Panc1 (cell line): ENCODE measurements at regions not wholly inside any gene's neighbourhood (a gene's known extent, or its start where the extent isn't known, plus 50 kb on each side); places are given as distances from the start of the nearest gene placed in this dataset.

ENCODE experiments used
- ATAC-seq: fragments of 200-7000 bp; cut with Tn5 transposase; 2 replicates; pipeline ENCODE4 v1.9.1; 2020; ENCODE audit warnings: mild to moderate bottlenecking, moderate library complexity
- BruUV-seq: library from RNA; stranded (reverse); fragments of 400-500 nt; replicated peaks from 2 replicates; lab custom pipeline; 2021; lab: Mats Ljungman, UMichigan
- CTCF ChIA-PET: fragments of 300-600 bp; sonication (Branson Sonifier 250); formaldehyde crosslinking; loops from one replicate; lab custom pipeline; 2022; ENCODE audit warnings: antibody characterized with exemption; lab: Charles Lee
- POLR2A ChIA-PET: fragments of 300-600 bp; sonication (Branson Sonifier 250); formaldehyde crosslinking; loops from one replicate; lab custom pipeline; 2022; ENCODE audit warnings: antibody characterized with exemption; lab: Charles Lee
- DNase-seq: peaks from one replicate; pipeline ENCODE4 v3.0.0-alpha.2; 2010; ENCODE audit warnings: low read depth, low spot score
- H3K27ac ChIP-seq: 2 replicates; pipeline ENCODE4 v1.5.1; 2011; ENCODE audit warnings: mild to moderate bottlenecking, low read length, inconsistent platforms
- H3K27me3 ChIP-seq: fragments of 200-500 bp; sonication (Bioruptor generic); 2 replicates; pipeline ENCODE4 v1.6.0; 2014; ENCODE audit warnings: low read length, inconsistent platforms; ENCODE audit not compliant: control insufficient read depth, insufficient read depth
- H3K36me3 ChIP-seq: fragments of 200-500 bp; sonication (Bioruptor generic); 2 replicates; pipeline ENCODE4 v1.5.1; 2014; ENCODE audit warnings: inconsistent platforms, mild to moderate bottlenecking, low read length, moderate library complexity; ENCODE audit not compliant: control insufficient read depth, insufficient read depth
- H3K4me1 ChIP-seq: 2 replicates; pipeline ENCODE4 v1.5.1; 2011; ENCODE audit warnings: inconsistent platforms, mild to moderate bottlenecking, low read length, moderate library complexity; ENCODE audit not compliant: control insufficient read depth, insufficient read depth
- H3K4me3 ChIP-seq, 2 experiments: 2 replicates each; pipeline ENCODE4 v1.5.1; 2011 to 2012; ENCODE audit warnings: low read depth in 2 of 2, low read length in 2 of 2, mild to moderate bottlenecking in 2 of 2, inconsistent platforms in 1 of 2, moderate library complexity in 1 of 2
- H3K9me3 ChIP-seq: fragments of 200-500 bp; sonication (Bioruptor generic); 2 replicates; pipeline ENCODE4 v1.5.1; 2014; ENCODE audit warnings: low read depth, mild to moderate bottlenecking, inconsistent platforms, low read length, moderate library complexity; ENCODE audit not compliant: control insufficient read depth, insufficient read depth
- CTCF ChIP-seq: fragments of 450-650 bp; IDR thresholded peaks from 2 replicates; pipeline ENCODE4 v1.5.1; 2017; ENCODE audit warnings: mild to moderate bottlenecking
- POLR2AphosphoS5 ChIP-seq: IDR thresholded peaks from 2 replicates; pipeline ENCODE4 v1.6.1; 2012; ENCODE audit warnings: mild to moderate bottlenecking, low read depth, low read length, moderate library complexity
- REST ChIP-seq, 2 experiments: IDR thresholded peaks; 2 replicates each; pipeline ENCODE4 v1.6.1; 2011 to 2012; ENCODE audit warnings: low read depth in 2 of 2, control low read depth in 1 of 2, low read length in 1 of 2, mild to moderate bottlenecking in 1 of 2, moderate library complexity in 1 of 2; ENCODE audit not compliant: insufficient read depth in 1 of 2
- SIN3A ChIP-seq: IDR thresholded peaks from 2 replicates; pipeline ENCODE4 v1.6.1; 2012; ENCODE audit warnings: low read depth, mild to moderate bottlenecking, low read length, moderate library complexity, borderline replicate concordance; ENCODE audit not compliant: insufficient read depth
- TCF7L2 ChIP-seq: IDR thresholded peaks from 2 replicates; pipeline ENCODE4 v1.6.1; 2011; ENCODE audit warnings: mild to moderate bottlenecking, low read depth, low read length, inconsistent platforms
- in situ Hi-C: cut with HindIII; loops from 2 replicates; pipeline ENCODE4 v1.10.0; 2016; ENCODE audit warnings: low sequenced_read_pairs, low pct_unique_long_range_greater_than_20kb
- intact Hi-C: fragments of 100-400 bp; cut with micrococcal nuclease; formaldehyde crosslinking; loops from one replicate; pipeline ENCODE4 v1.10.0; 2022; ENCODE audit not compliant: unreplicated experiment

GRCh38 chr15:85955501-85956391 lies 123.9 kb upstream of the AGBL1 start:
- H3K9me3 ChIP-seq = no peaks in the 10 kb centered on the region
- DNase-seq = no peak
- CTCF ChIA-PET = no interaction called here
- POLR2A ChIA-PET = interaction anchor here (0.6 kb wide), 2 partner anchors 56 to 77 kb away, joined by 3 to 19 read pairs; no protein-coding TSS in a partner anchor
- intact Hi-C loops = no loop called here
- BruUV-seq = no TSS peak
- in situ Hi-C loops = no loop called here
- H3K36me3 ChIP-seq = no peaks in the 10 kb centered on the region
- H3K27me3 ChIP-seq = 0 out of 2 replicates have a peak, but pooled peaks cover 2% of the 10 kb centered on the region
- H3K4me3 ChIP-seq = no peak overlapping the region
- no peaks in the 10 kb centered on the region for H3K4me1 ChIP-seq
- no peak overlapping the region for H3K27ac ChIP-seq
- ATAC-seq = no peak
- TF ChIP-seq REST (IDR thresholded peaks at IDR 0.05; ENCODE audit: insufficient read depth in 1 of 2, low read depth in 2 of 2, low read length in 1 of 2) (no peak), POLR2AphosphoS5 (no peak), TCF7L2 (no peak), SIN3A (no peak), CTCF (no peak)

GRCh38 chr15:85956532-85957275 lies 123.0 kb upstream of the AGBL1 start:
- DNase-seq = no peak
- intact Hi-C loops (no loop called here), in situ Hi-C loops (no loop called here)
- Histone ChIP-seq H3K4me3 (no peak overlapping the region), H3K9me3 (no peaks in the 10 kb centered on the region), H3K27ac (no peak overlapping the region), H3K4me1 (no peaks in the 10 kb centered on the region), H3K36me3 (no peaks in the 10 kb centered on the region), H3K27me3 (peaks cover 2% of the 10 kb centered on the region; the same call in 1 of the 2 replicates)
- ATAC-seq = no peak
- TF ChIP-seq REST (IDR thresholded peaks at IDR 0.05; ENCODE audit: insufficient read depth in 1 of 2, low read depth in 2 of 2, low read length in 1 of 2) (no peak), POLR2AphosphoS5 (no peak), CTCF (no peak), TCF7L2 (no peak), SIN3A (no peak)
- ChIA-PET POLR2A (interaction anchor here (0.6 kb wide), 1 partner anchor 78 kb away, joined by 19 read pairs; no protein-coding TSS in a partner anchor), CTCF (no interaction called here)
- no TSS peak for BruUV-seq
